ENCODE measurements at regions not wholly inside any gene's neighbourhood (a gene's known extent, or its start where the extent isn't known, plus 50 kb on each side); places are given as distances from the start of the nearest gene placed in this dataset.
"Not testable (repeated sequence)": the region's sequence is repeated elsewhere in the genome, so short reads cannot be mapped to it uniquely, and the experiment has no call there.

DNA sequence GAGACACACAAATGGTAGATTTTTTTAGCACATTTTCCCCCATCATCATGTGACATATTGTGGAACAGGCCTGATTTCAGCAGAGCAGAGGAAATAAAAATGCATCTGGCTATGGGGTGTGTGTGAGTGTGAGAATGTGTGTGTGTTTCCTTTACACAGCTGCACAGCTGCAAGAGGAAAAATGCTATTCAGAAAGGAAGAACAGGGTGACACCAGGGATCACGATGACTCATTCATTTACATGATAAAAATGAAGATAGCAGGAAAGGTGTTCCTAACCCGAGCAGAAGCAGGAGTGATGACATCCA is 469.5 kb upstream of the TSHZ3 start:
- DNase-seq, result no peak

DNA sequence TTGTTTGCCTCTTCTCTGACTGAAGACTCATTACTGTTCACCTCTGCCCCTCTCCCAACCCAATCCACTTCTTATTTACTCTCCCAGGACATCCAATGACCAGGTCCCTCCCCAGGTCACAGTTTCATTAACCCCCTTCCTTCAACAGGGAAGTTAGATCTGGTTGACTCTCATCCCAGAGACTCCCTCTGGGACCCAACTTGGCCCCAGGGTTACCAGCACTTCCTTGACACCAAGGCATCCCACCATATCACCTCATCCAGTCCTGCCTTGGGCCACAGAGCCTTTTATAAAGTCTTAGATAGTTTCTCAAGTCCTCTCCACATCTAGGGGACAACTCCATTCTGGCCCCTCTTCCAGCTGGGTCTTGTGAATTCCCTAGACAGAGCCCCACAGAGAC is 470.6 kb upstream of the TSHZ3 start:
- no peak for DNase-seq

DNA sequence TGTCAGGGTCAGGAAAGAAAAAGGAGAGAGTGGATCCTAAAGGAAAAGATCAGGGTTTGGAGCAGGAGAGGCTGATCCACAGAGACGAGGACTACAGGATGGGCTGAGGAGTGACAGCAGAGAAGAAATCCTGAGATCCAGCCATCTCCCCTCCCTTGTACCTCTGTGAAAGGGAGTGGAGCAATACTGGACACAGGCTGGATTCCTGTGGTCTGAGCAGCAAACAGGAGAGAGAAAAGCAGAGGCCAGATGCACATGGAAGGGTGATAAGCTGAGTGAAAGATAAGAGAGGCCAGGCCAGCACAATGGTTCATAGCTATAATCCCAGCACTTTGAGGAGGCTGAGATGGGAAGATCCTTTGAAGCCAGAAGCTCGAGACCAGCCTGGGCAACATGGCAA is 472.1 kb upstream of the TSHZ3 start:
- no peak for DNase-seq

DNA sequence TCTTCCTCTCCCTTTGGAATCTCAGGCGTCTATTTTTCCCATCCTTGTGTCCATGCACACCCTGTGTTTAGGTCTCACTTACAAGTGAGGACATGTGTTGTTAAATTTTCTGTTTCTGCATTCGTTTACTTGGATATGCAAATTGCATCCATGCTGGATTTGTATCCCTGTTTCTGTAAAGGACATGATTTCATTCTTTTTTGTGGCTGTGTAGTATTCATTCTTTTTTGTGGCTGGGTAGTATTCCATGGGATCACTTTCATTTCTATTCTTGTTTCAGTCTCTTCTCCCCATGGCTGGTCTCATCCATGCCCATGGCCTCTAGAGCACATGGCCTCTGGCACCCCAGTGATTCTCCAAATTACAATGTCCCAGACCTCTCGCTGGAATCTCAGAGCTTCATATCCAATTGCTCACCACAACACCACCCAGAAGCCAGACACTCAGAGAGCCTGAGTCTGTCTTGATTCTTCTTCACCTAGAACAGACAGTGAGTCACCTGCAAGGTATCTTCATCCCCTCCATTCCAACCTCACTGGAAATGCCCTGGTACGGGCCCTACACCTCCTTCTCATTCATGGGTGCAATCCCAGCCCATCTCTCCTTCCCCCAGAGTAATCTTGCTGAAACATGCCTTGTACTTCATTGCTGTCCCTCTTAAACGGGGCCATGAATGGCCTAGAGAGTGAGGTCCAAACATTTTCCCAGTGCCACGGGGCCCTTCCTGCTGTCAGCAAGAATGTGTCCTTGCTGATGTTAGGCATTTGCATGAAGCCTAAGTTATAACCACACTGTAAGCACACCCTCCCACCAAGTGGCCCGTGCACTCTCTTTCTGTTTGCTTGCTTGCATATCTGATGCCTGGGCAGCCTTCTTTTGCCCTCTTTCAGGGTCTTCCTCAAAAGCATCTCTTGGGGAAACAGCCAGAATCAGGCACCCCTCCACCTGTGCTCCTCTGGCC is 476.2 kb upstream of the TSHZ3 start:
- DNase-seq, result no peak

DNA sequence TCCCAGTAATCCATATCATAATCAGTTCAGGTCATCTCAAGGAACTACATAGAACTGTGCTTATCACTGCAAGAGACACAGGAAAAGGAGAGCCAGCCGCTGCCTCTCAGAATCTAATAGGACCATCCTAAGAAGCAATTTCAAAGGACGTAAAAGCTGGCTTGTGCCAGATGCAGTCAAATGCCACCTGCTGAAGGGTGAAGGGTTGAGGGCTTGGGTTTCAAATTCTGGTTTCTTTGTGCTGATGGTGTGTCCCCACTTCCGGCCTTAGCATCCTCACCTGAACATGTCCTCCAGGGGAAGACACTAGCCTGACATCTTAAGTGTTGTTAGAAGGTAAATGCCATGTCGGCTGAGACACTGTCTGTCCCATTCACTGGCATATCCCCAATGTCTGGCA is 477.1 kb upstream of the TSHZ3 start:
- DNase-seq, result no peak

DNA sequence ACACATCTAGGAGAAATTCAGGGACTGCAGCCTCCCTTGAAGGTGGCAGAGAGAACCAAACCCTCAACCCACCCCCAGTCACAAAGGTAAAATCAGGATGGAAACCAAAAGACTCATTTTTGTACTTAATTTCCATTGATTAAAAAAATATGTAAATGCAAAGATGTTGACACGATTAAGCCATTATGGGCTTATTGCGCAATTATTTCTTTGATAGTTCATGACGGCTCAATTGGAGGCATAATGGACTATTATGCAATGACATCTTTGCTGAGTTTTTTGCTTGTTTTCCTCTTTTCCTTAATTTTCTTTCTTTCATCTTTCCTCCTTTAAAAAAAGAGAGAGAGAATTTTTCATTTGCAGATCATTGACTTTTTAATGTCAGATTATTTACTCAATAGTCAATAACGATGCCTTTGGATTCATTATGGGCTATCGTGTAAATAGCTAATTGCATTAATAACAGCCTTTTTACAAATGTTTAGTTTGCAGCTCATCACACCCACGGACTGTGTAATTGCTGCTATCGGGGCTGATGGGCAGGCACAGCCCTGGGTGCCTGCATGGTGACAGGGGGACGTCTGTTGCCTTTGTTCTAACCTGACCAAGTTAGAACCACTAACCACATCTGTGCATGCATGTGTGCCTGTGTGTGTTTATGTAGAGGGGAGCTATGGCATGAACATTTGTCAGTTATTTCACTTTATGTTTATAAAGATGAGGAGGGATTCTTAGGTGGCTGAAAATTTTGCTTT is 482.4 kb upstream of the TSHZ3 start:
- no peak for DNase-seq

DNA sequence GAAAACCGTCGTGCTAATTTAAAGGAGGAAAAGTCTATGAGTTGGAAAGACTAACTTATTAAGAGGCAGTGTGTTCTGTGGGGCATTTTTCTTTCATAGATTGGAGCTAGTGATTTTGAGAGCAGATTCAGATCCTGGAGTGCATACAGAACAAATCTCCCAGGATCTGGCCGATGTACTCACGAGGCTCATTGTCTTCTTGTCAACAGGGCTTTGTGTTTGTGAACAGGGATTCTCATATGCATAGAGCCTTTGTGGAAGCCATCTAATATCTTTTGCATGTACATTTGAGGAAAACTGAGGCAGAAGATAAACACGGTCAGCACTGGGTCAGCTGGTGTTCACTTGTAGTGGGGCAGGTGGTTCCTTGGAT is 482.9 kb upstream of the TSHZ3 start:
- DNase-seq, result no peak

DNA sequence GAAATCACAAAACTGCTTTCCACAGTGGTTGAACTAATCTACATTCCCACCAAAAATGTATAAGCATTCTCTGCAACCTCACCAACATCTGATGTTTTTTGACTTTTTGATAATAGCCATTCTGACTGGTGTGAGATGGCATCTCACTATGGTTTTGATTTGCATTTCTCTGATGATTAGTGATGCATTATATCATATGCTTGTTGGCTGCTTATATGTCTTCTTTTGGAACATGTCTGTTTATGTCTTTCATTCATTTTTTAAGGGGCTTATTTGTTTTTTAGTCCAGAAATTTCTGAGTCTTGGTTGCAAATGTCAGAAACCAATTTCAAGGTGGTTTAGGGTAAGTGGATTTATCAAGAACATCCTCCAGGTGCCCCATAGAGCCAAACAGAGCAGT is 484.8 kb upstream of the TSHZ3 start:
- no peak for DNase-seq

DNA sequence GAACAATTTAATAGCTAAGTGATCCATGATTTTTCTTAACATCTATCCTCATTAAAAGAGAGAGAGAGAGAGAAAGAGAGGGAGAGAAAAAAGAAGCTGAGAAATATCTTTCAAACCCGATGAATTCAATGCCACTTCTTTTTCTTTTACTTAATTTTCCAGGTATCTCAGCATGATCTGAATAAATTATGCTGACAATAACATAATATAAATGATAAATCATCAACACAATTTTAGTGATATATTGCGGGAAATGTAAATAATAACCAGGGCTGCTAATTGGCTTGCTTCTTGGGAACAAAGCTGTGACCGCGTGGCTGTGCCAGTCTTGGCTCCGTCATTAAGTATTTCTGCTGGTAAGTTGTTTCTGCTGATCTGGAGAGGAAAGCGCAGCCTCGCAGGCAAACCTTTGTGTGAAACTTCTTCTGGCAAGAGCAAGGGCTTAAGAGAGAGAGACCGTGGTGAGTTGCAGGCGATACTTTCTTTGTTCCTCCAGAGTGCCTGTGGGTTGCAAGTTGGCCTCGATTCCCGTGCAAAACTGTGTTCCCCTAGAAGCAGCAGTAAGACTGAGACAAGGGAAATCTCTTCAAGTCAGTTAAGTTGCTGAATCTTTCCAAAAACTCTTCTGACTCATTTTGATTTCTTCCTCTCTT is 489.1 kb upstream of the TSHZ3 start:
- no peak for DNase-seq

DNA sequence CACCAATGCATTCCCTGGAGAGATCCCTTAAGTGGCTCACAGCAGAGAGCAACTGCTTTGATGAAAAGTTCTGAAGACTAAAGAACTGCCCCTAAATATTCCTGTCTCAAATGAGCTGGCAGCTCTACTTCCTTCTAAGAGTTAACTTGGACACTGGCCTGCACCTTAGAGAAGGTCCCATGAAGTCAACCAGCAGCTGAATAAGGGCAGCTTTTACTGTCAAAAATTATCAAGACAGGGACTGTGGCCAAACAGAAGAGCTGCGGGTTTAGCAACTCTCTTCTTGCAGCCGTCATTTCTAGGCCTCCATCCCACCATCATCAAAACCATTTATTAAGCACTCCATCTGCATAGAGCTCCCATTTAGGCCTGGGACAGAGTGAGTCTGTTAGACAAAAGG is 491.1 kb upstream of the TSHZ3 start:
- DNase-seq, result no peak

DNA sequence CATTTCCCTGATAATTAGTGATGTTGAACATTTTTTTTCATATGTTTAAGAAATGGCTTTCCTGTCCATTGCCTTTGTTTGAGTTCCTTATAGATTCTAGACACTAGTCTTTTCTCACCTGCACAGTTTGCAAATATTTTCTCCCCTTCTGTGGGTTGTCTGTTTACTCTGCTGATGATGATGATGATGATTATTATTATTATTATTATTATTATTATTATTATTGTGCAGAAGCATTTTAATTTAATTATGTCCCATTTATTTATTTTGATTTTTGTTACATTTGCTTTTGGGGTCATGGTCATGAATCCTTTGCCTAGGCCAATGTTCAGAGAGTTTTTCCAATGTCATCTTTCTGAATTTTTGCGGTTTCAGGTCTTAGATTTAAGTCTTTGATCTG is 492.5 kb upstream of the TSHZ3 start:
- DNase-seq, result no peak

DNA sequence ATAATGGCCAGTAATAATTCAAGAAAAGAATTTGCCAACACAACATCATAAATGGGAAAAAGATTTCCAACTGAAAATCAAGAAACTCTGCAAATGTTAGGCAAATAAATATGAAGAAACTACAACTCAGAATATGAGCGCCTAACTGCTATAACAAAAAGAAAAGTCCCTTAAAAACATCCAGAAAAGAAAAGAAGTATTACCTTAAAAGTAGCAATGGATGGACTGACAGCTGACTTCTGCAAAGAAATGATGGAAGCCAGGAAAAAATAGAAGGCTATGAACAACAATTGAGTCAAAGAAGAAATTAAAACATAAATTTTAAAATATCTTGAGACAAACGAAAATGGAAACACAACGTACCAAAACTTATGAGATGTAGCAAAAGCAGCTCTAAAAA is 482.3 kb upstream of the ZNF507 start:
- no peak for DNase-seq

DNA sequence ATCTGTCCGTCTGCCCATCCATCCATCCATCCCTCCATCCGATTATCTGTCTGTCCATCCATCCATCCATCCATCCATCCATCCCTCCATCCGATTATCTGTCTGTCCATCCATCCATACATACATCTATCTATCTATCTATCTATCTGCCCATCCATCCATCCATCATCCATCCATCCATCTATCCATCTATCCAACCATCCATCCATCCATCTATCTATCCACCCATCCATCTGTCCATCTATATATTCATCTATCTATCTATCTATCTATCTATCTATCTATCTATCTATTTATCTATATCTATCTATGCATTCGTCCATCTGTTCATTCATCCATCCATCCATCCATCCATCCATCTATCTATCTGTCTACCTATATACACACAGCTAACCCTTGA is 471.1 kb upstream of the ZNF507 start:
- no peak for DNase-seq

DNA sequence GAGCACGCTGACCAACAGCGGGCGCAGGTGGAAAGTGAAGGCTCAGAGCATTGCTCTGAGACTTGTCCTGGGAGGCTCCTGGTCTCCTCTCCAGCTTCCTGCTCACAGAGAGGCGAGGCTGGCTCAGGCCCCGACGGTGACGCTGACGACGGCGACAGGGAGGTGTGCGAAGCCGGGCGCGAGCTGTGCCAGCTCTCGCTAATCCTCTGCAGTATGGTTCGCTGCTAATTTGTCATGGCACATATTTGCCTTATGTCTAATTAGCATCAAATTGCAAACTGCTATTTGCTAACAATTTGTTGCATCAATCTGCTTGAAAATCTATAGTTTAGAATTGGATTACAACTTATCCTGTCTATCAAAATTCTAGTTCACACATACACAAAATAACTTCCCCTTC is 469.8 kb upstream of the ZNF507 start:
- DNase-seq, result no peak

DNA sequence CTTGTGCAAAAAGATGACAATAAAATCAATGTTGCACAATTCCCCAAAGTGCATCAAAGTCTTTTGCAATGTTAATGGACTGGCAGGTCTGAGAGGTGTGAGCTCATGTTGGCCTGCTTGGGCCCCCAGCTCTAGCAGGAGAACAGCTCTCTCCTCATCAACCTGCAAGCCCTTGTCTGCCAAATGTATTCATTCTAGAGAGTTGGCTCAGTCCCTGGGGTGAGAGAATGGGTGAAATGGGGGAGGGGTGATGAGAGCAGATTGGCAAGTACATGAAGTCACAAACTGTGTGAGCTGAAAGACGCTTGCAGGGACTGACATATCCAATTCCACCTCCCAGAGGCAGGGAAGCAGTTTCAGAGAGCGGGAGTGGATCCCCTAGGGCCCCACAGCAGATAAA is 465.1 kb upstream of the ZNF507 start:
- no peak for DNase-seq

DNA sequence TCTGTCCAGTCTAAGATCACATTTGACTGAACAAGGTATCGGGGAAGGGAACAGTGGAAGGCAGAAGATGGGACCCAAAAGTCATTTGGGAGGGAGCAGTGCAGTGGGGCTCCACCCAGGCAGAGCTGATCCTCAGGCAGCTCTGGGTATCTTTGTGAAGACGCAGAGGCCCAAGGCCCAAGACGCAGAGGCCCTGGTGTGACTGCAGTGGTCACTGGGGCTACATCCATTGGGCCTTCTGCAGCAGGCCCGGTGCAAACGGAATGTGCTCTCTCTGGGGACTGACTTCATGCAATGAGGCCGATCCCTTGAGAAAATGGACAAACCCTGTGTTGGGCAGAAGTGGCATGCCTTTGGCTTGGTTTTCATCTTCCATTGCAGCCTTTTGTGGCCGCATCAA is 463.4 kb upstream of the ZNF507 start:
- DNase-seq, result no peak

DNA sequence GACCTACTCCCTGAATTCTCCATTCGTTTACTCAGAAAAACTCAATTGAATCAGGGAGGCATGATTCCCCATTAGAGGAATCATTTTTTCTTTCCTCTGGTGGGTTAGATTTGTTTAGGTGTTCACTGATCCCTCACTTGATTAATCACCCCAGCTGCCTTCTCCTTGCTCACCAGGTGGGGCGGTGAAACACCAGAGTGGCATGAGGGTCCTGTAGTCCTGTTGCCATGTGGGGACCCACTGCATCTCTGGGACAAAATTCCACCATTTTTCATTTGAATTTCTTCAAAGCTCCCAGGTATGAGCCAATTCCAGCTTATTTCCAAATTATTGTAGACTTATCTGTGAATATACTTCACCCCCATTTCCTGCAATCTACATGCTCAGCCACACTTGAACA is 462.7 kb upstream of the ZNF507 start:
- DNase-seq, result no peak

DNA sequence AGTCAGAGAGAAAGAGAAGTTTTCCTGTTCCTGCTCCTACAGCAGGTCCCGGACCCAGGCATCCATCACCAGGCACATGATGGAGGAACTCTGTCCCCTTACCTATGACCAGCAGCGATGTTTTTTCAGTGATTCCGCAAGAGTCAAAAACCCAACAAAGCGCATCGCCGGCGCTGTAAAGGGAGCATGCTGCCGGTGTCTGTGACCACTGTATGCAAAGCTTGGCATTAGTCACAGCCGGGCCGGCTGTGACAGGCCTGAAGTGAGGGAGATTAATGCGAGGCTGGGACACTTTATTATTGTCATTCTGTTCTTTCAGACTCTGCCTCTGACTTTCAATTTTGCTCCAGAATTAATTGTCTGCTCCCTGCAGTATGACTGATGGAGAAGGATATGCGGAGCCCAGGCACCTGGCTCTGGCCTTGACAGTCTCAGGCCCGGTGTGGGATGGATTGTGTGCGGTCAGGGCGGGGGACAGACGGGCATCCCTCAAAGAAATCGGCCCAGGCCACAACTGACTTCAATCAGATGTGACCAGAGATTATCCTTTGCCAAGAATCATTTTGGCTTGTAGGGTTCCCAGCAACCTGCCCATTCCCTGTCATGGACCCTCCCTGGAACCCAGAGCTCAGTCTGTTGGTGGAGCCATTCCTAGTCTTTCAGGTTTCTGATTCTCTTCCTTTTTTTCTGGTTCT is 462.0 kb upstream of the ZNF507 start:
- no peak for DNase-seq

DNA sequence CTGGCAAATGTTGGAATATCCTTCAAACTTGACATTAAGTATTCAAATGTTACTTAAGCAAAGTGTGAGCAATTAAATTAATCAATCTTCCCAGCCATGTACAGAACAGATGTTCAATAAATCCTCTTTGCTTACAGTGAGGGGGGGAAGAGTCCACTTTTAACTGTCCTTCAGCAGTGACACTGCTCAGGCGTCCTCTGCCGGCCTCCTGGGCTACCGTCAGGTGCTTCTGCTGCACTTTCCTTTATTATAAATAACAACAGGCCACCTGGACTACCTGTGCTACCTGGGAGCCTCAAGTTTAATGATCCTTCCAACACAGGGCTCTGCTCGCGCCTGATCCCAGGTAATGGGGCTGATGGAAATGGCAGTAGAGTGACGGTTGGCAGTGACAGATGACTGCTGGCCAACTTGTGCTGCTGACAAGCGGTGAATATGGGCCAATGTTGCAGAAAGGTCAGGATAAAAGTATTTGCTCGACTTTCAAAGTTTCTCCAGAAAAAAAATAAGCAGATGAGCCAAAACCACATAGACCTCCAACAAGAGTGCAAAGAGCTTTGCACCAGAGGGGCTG is 460.0 kb upstream of the ZNF507 start:
- DNase-seq, result no peak

DNA sequence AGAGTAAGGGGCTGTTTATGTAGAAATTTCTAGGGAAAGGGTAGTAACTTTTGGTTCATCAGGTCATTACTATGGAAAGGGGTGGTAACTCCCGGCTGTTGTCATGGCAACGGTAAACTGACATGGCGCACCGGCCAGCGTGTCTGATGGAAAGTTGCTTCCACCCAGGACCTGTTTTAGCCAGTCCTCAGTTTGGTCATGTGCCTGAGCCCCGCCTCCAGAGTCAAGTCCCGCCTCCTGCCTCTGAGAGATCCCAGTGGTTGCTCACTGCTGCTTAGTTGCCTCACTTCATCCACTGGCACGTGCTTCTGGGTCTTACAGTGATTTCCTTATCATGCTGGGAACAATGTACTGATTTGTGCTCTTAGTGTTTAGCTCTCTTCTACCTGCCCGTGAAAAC is 455.2 kb upstream of the ZNF507 start:
- no peak for DNase-seq

DNA sequence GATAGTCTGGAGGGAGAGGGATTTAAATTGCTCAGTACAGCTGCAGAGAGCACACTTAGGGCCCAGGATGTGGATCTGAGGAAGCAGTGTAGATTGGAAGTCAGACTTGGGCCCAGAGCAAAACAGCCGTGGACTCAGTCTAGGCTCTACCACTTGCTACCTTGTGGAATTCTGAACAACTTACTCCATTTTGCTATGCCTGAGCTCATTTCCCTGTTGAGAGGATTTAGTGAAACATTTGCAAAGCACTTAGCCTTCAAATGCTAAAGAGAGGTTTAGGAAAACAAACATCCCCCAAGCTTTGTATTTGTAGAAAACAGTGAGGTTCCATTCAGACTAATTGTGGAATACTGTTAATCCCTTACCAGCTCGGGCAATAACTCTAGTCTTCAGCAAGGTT is 453.4 kb upstream of the ZNF507 start:
- no peak for DNase-seq

DNA sequence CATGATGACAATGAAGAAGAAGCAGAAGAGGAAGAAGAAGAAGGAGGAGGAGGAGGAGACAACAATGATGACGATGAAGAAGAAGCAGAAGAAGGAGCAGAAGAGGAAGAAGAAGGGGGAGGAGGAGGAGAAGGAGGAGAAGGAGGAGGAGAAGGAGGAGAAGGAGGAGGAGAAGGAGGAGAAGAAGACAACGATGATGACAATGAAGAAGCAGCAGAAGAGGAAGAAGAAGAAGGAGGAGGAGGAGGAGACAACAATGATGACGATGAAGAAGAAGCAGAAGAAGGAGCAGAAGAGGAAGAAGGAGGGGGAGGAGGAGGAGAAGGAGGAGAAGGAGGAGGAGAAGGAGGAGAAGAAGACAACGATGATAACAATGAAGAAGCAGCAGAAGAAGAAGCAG is 451.9 kb upstream of the ZNF507 start:
- not testable (repeated sequence) for DNase-seq

DNA sequence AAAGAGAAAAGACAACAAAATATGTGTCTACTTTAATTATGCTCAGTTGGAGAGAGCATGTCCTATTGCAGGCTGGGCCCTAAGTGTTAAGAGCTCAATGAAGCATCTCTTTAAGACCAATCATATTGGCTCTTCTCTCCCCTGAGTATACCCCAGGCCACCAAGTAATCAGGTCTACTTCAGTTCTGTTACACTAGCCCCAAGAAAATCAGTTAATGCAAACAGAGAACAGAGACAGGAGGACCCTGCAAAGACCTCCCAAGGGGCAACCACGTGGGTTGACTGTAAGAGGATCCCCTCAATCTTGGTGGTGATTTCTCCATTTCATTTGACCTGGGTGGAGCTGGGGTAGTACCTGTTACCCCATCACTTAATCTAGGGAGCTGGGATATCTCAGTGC is 451.0 kb upstream of the ZNF507 start:
- DNase-seq, result no peak

All from fibroblast of skin of scalp (primary cell).